ENCODE measurements at regions not wholly inside any gene's neighbourhood (a gene's known extent, or its start where the extent isn't known, plus 50 kb on each side); places are given as distances from the start of the nearest gene placed in this dataset.

GRCh38 chr3:68328049-68328448, 604.3 kb downstream of the TAFA4 start:
- no peaks in the 10 kb centered on the region for H3K4me1 Mint-ChIP-seq
- no peaks in the 10 kb centered on the region for H3K36me3 Mint-ChIP-seq (ENCODE audit: low read depth)
- no peak overlapping the region for H3K27ac Mint-ChIP-seq
- H3K9me3 Mint-ChIP-seq: no peaks in the 10 kb centered on the region
- no peak for TF ChIP-seq CTCF (IDR thresholded peaks at IDR 0.05; ENCODE audit: unreplicated experiment in 3 of 3)
- no peaks in the 10 kb centered on the region for H3K27me3 Mint-ChIP-seq (ENCODE audit: low read depth)
- no peak overlapping the region for H3K4me3 Mint-ChIP-seq

GRCh38 chr3:68315964-68316363, 616.4 kb downstream of the TAFA4 start:
- peaks cover 8% of the 10 kb centered on the region for H3K9me3 Mint-ChIP-seq
- H3K36me3 Mint-ChIP-seq (ENCODE audit: low read depth): no peaks in the 10 kb centered on the region
- no peaks in the 10 kb centered on the region for H3K27me3 Mint-ChIP-seq (ENCODE audit: low read depth)
- H3K4me1 Mint-ChIP-seq: no peaks in the 10 kb centered on the region
- no peak overlapping the region for H3K27ac Mint-ChIP-seq
- TF ChIP-seq CTCF (IDR thresholded peaks at IDR 0.05; ENCODE audit: unreplicated experiment in 3 of 3): no peak
- no peak overlapping the region for H3K4me3 Mint-ChIP-seq

GRCh38 chr3:68315546-68315945, 616.8 kb downstream of the TAFA4 start:
- H3K4me1 Mint-ChIP-seq: no peaks in the 10 kb centered on the region
- no peak overlapping the region for H3K27ac Mint-ChIP-seq
- no peak overlapping the region for H3K4me3 Mint-ChIP-seq
- no peak for TF ChIP-seq CTCF (IDR thresholded peaks at IDR 0.05; ENCODE audit: unreplicated experiment in 3 of 3)
- H3K27me3 Mint-ChIP-seq (ENCODE audit: low read depth): no peaks in the 10 kb centered on the region
- H3K9me3 Mint-ChIP-seq: peaks cover 11% of the 10 kb centered on the region
- H3K36me3 Mint-ChIP-seq (ENCODE audit: low read depth): no peaks in the 10 kb centered on the region

- no peak for TF ChIP-seq CTCF (IDR thresholded peaks at IDR 0.05; ENCODE audit: unreplicated experiment in 3 of 3)
- H3K4me1 Mint-ChIP-seq: no peaks in the 10 kb centered on the region
- H3K27ac Mint-ChIP-seq: no peak overlapping the region
- peaks cover 8% of the 10 kb centered on the region for H3K27me3 Mint-ChIP-seq (ENCODE audit: low read depth)
- peaks cover 6% of the 10 kb centered on the region for H3K9me3 Mint-ChIP-seq
- no peak overlapping the region for H3K4me3 Mint-ChIP-seq
- no peaks in the 10 kb centered on the region for H3K36me3 Mint-ChIP-seq (ENCODE audit: low read depth)
These were observed 625.8 kb downstream of the TAFA4 start for GRCh38 chr3:68306571-68306970.

- Mint-ChIP-seq H3K9me3 (peaks cover 2% of the 10 kb centered on the region), H3K36me3 (ENCODE audit: low read depth) (no peaks in the 10 kb centered on the region), H3K27me3 (ENCODE audit: low read depth) (no peaks in the 10 kb centered on the region), H3K27ac (no peak overlapping the region), H3K4me3 (no peak overlapping the region), H3K4me1 (no peaks in the 10 kb centered on the region)
- TF ChIP-seq CTCF (IDR thresholded peaks at IDR 0.05; ENCODE audit: unreplicated experiment in 3 of 3): no peak
These were observed 636.9 kb downstream of the TAFA4 start for GRCh38 chr3:68295457-68295856.

- no peak overlapping the region for H3K27ac Mint-ChIP-seq
- H3K9me3 Mint-ChIP-seq: no peaks in the 10 kb centered on the region
- H3K4me1 Mint-ChIP-seq: peaks cover 27% of the 10 kb centered on the region
- H3K4me3 Mint-ChIP-seq: no peak overlapping the region
- no peaks in the 10 kb centered on the region for H3K27me3 Mint-ChIP-seq (ENCODE audit: low read depth)
- no peaks in the 10 kb centered on the region for H3K36me3 Mint-ChIP-seq (ENCODE audit: low read depth)
- TF ChIP-seq CTCF (IDR thresholded peaks at IDR 0.05; ENCODE audit: unreplicated experiment in 3 of 3): no peak
These were observed 635.9 kb upstream of the SUCLG2 start for GRCh38 chr3:68290333-68290732.
